Left renal pelvis (tissue), 4 donors: ENCODE measurements at regions not wholly inside any gene's neighbourhood (a gene's known extent, or its start where the extent isn't known, plus 50 kb on each side); places are given as distances from the start of the nearest gene placed in this dataset.

Experiments
- DNase-seq, 4 donors: peaks; one replicate each; pipeline ENCODE4 v3.0.0-alpha.2; 2013; ENCODE audit warnings: low read depth in 4 of 4, low spot score in 3 of 4

- peak; percentile 33 to 40 (median 36) for DNase-seq
Observed at GRCh38 chr7:35537067-35538023, 157.6 kb downstream of the HERPUD2 start.

- no peak for DNase-seq
Observed at GRCh38 chr7:35536396-35536826, 158.5 kb downstream of the HERPUD2 start.

GRCh38 chr7:35533902-35534301 lies 161.0 kb downstream of the HERPUD2 start:
- no peak for DNase-seq

GRCh38 chr7:35530124-35531109 lies 164.5 kb downstream of the HERPUD2 start:
- DNase-seq: no peak

GRCh38 chr7:35529713-35530112 lies 165.2 kb downstream of the HERPUD2 start:
- DNase-seq: no peak

GRCh38 chr7:35528381-35528977 lies 166.5 kb downstream of the HERPUD2 start:
- DNase-seq: no peak

- no peak for DNase-seq
Observed at GRCh38 chr7:35526645-35527044, 168.3 kb downstream of the HERPUD2 start.

- DNase-seq: no peak
Observed at GRCh38 chr7:35524112-35524804, 170.7 kb downstream of the HERPUD2 start.

- DNase-seq: no peak
Observed at GRCh38 chr7:35523292-35523691, 171.6 kb downstream of the HERPUD2 start.

- no peak for DNase-seq
Observed at GRCh38 chr7:35522697-35523096, 172.2 kb downstream of the HERPUD2 start.

GRCh38 chr7:35521941-35522340 lies 173.0 kb downstream of the HERPUD2 start:
- no peak for DNase-seq

- no peak for DNase-seq
Observed at GRCh38 chr7:35520810-35521625, 173.9 kb downstream of the HERPUD2 start.

GRCh38 chr7:35519971-35520809 lies 174.7 kb downstream of the HERPUD2 start:
- peak; percentile 29 to 57 (median 54) for DNase-seq

- DNase-seq: no peak
Observed at GRCh38 chr7:35518767-35519166, 176.2 kb downstream of the HERPUD2 start.

GRCh38 chr7:35516498-35516897 lies 178.4 kb downstream of the HERPUD2 start:
- no peak for DNase-seq

GRCh38 chr7:35513828-35514227 lies 181.1 kb downstream of the HERPUD2 start:
- no peak for DNase-seq

- no peak for DNase-seq
Observed at GRCh38 chr7:35513195-35513594, 181.7 kb downstream of the HERPUD2 start.

- DNase-seq: no peak
Observed at GRCh38 chr7:35512716-35513115, 182.2 kb downstream of the HERPUD2 start.
